GM19324 (cell line): ENCODE measurements at regions not wholly inside any gene's neighbourhood (a gene's known extent, or its start where the extent isn't known, plus 50 kb on each side); places are given as distances from the start of the nearest gene placed in this dataset.
"Not testable (repeated sequence)": the region's sequence is repeated elsewhere in the genome, so short reads cannot be mapped to it uniquely, and the experiment has no call there.

ENCODE experiments used
- ATAC-seq: cut with Tn5 transposase; IDR thresholded peaks from one replicate; pipeline ENCODE4 v1.9.1; 2021; ENCODE audit warnings: mild to moderate bottlenecking, moderate library complexity; ENCODE audit not compliant: unreplicated experiment, low FRiP score

GRCh38 chr18:38243291-38243690, 677.7 kb upstream of the CELF4 start:
- ATAC-seq: no peak

- ATAC-seq: no peak
These were observed 676.1 kb upstream of the CELF4 start for GRCh38 chr18:38241736-38242135.

- no peak for ATAC-seq
These were observed 675.6 kb upstream of the CELF4 start for GRCh38 chr18:38241216-38241615.

- ATAC-seq: no peak
These were observed 674.0 kb upstream of the CELF4 start for GRCh38 chr18:38239606-38240005.

GRCh38 chr18:38237796-38238195, 672.2 kb upstream of the CELF4 start:
- no peak for ATAC-seq

GRCh38 chr18:38221476-38222100, 656.0 kb upstream of the CELF4 start:
- no peak for ATAC-seq

- no peak for ATAC-seq
These were observed 633.4 kb upstream of the CELF4 start for GRCh38 chr18:38198956-38199355.

GRCh38 chr18:38198526-38198925, 632.9 kb upstream of the CELF4 start:
- no peak for ATAC-seq

GRCh38 chr18:38186491-38186890, 620.9 kb upstream of the CELF4 start:
- no peak for ATAC-seq

GRCh38 chr18:38174594-38174993, 609.0 kb upstream of the CELF4 start:
- no peak for ATAC-seq

GRCh38 chr18:38174173-38174572, 608.6 kb upstream of the CELF4 start:
- no peak for ATAC-seq

GRCh38 chr18:38170845-38171244, 605.2 kb upstream of the CELF4 start:
- no peak for ATAC-seq

- no peak for ATAC-seq
These were observed 602.0 kb upstream of the CELF4 start for GRCh38 chr18:38167623-38168022.

GRCh38 chr18:38153116-38153515, 587.5 kb upstream of the CELF4 start:
- not testable (repeated sequence) for ATAC-seq

- no peak for ATAC-seq
These were observed 551.1 kb upstream of the CELF4 start for GRCh38 chr18:38116716-38117115.

GRCh38 chr18:38115201-38115600, 549.6 kb upstream of the CELF4 start:
- no peak for ATAC-seq

GRCh38 chr18:38087538-38087937, 521.9 kb upstream of the CELF4 start:
- ATAC-seq: no peak

GRCh38 chr18:38081516-38081915, 515.9 kb upstream of the CELF4 start:
- ATAC-seq: no peak

- no peak for ATAC-seq
These were observed 511.6 kb upstream of the CELF4 start for GRCh38 chr18:38077229-38077628.

GRCh38 chr18:38076346-38077070, 510.9 kb upstream of the CELF4 start:
- ATAC-seq: no peak

- no peak for ATAC-seq
These were observed 508.8 kb upstream of the CELF4 start for GRCh38 chr18:38074298-38074876.

- no peak for ATAC-seq
These were observed 502.2 kb upstream of the CELF4 start for GRCh38 chr18:38067821-38068220.
